Spleen (tissue), 11 donors: ENCODE measurements at regions not wholly inside any gene's neighbourhood (a gene's known extent, or its start where the extent isn't known, plus 50 kb on each side); places are given as distances from the start of the nearest gene placed in this dataset.

Source experiments
- DNase-seq: peaks from one replicate; pipeline ENCODE4 v3.0.0-alpha.2; 2020
- H3K27ac ChIP-seq, 8 donors: fragments of 200-600 bp; sonication (generic) in 7 of 8; 1 replicate in 4 of 8; 2 replicates in 4 of 8; pipeline versions ENCODE4 v1.5.0 to v1.8.0; 2016 to 2021; ENCODE audit warnings: inconsistent platforms in 4 of 8, mild to moderate bottlenecking in 4 of 8, moderate library complexity in 1 of 8
- H3K27me3 ChIP-seq, 7 donors: fragments of 200-600 bp; sonication (generic) in 6 of 7; replicated peaks in 1 of 7; 1 replicate in 4 of 7; 2 replicates in 3 of 7; pipeline versions ENCODE4 v1.5.0 to v1.8.0; 2016 to 2021; ENCODE audit warnings: inconsistent platforms in 3 of 7, mild to moderate bottlenecking in 1 of 7
- H3K36me3 ChIP-seq, 6 donors: fragments of 200-600 bp; sonication (generic) in 5 of 6; 1 replicate in 4 of 6; 2 replicates in 2 of 6; pipeline versions ENCODE4 v1.5.0 to v1.8.0; 2016 to 2021; ENCODE audit warnings: inconsistent platforms in 2 of 6
- H3K4me1 ChIP-seq, 6 donors: fragments of 200-600 bp; sonication (generic) in 5 of 6; 1 replicate in 3 of 6; 2 replicates in 3 of 6; pipeline versions ENCODE4 v1.5.0 to v1.8.0; 2016 to 2021; ENCODE audit warnings: inconsistent platforms in 3 of 6
- H3K4me3 ChIP-seq, 8 donors: fragments of 200-600 bp; sonication (generic) in 7 of 8; 1 replicate in 4 of 8; 2 replicates in 4 of 8; pipeline versions ENCODE4 v1.5.0 to v1.8.0; 2016 to 2021; ENCODE audit warnings: inconsistent platforms in 4 of 8, mild to moderate bottlenecking in 4 of 8, moderate library complexity in 2 of 8
- H3K9me3 ChIP-seq, 8 donors: fragments of 200-600 bp; sonication (generic) in 7 of 8; 1 replicate in 4 of 8; 2 replicates in 4 of 8; pipeline versions ENCODE4 v1.5.0 to v1.8.0; 2016 to 2021; ENCODE audit warnings: inconsistent platforms in 4 of 8
- POLR2A ChIP-seq, 3 donors: fragments of 450-650 bp; IDR thresholded peaks; one replicate each; pipeline ENCODE4 v1.5.1; 2017; ENCODE audit warnings: antibody characterized with exemption in 3 of 3, mild to moderate bottlenecking in 1 of 3
- POLR2AphosphoS5 ChIP-seq, 3 donors: sonication (generic); formaldehyde crosslinking; IDR thresholded peaks; one replicate each; pipeline ENCODE4 v1.5.1; 2017; ENCODE audit warnings: antibody characterized with exemption in 3 of 3
- WGBS, 5 donors: extraction: QIAGEN DNeasy Blood & Tissue Kit in 3 of 5; methylation state at CpG; one replicate each; pipeline versions ENCODE4 v1.1.5 to v1.1.7; 2013 to 2018; 5-methylcytosine and 5-hydroxymethylcytosine counted together
- intact Hi-C: fragments of 100-400 bp; cut with DNase I; formaldehyde crosslinking; loops from one replicate; pipeline ENCODE4 v1.15.0; 2023; ENCODE audit warnings: low total_unique reads
- TF ChIP-seq, protein P1 (sequence below), 11 experiments: fragments of 200-600 bp in 7 of 11; fragments of 450-650 bp in 4 of 11; sonication (generic) in 4 of 11; IDR thresholded peaks in 8 of 11; conservative IDR thresholded peaks in 3 of 11; 1 replicate in 7 of 11; 2 replicates in 4 of 11; pipeline versions ENCODE4 v1.4.0 to v1.8.0; 2016 to 2021; ENCODE audit warnings: antibody characterized with exemption in 11 of 11, inconsistent platforms in 4 of 11, mild to moderate bottlenecking in 1 of 11
- donor health status: healthy with polysubstance abuse.
- donor health status: DM: no; HTN: no; CAD: no; lungs with moderate emphysema.
- donor health status: DM: no; HTN: no; CAD: no.
- donor health status: Bipolar disorder and iron deficiency.
- donor health status: healthy.
- donor health status: DM: no; HTN: no; CAD: no.
- donor health status: DM: yes; HTN: yes; CAD: no.

DNA sequence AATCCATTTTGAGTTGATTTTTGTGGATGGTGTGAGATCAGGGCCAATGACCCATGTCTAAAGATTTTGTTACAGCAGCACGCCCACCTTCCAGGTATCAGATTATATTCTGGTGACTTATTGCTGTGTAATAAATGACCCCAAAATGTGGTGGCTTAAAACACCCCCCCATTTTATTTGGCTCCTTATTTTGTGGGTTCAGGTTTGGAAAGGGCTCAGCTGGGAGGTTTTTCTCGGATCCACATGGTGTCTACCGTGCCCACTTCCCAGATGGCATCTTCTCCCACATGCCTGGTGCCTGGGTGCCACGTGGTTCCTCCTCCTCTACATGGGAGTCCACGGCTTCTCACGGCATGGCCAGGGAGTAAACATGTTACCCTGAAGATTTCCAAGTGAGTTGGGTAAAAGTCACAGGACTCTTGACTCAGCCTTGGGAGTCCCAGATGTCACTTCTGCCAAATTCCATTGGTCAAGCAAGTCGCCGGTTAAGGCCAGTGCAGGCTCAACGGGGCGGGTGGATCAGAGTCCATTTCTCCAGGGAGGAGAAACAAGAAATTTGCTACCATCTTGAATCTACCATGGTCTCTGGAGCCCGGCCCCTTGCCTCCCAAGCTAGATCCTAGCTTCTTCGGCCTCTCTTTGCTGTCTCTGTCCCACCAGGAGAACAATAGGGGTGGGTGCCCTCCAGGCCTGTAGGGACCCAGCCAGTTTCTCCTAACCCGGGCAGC lies 214.3 kb downstream of the KIF26A start:
- no peak for TF ChIP-seq POLR2AphosphoS5 (IDR thresholded peaks at IDR 0.05)
- no peak for TF ChIP-seq POLR2A (IDR thresholded peaks at IDR 0.05)
- TF ChIP-seq, protein P1, sequence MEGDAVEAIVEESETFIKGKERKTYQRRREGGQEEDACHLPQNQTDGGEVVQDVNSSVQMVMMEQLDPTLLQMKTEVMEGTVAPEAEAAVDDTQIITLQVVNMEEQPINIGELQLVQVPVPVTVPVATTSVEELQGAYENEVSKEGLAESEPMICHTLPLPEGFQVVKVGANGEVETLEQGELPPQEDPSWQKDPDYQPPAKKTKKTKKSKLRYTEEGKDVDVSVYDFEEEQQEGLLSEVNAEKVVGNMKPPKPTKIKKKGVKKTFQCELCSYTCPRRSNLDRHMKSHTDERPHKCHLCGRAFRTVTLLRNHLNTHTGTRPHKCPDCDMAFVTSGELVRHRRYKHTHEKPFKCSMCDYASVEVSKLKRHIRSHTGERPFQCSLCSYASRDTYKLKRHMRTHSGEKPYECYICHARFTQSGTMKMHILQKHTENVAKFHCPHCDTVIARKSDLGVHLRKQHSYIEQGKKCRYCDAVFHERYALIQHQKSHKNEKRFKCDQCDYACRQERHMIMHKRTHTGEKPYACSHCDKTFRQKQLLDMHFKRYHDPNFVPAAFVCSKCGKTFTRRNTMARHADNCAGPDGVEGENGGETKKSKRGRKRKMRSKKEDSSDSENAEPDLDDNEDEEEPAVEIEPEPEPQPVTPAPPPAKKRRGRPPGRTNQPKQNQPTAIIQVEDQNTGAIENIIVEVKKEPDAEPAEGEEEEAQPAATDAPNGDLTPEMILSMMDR (IDR thresholded peaks at IDR 0.05 in 8 of 11, conservative IDR thresholded peaks at IDR 0.05 in 3 of 11) = no peak
- Histone ChIP-seq H3K36me3 (no peaks in the 10 kb centered on the region), H3K4me3 (no peak overlapping the region), H3K4me1 (peaks cover 0 to 24% (median 8%) of the 10 kb centered on the region in 6 donors), H3K27me3 (peaks cover 0 to 22% (median 0%) of the 10 kb centered on the region in 7 donors), H3K9me3 (peaks cover 0 to 11% (median 0%) of the 10 kb centered on the region in 8 donors), H3K27ac (no peak overlapping the region)
- intact Hi-C loops = no loop called here
- WGBS, 5 donors = 88 to 93% (median 90%) methylated on average over 13 of the region's 13 CpGs
- no peak for DNase-seq

DNA sequence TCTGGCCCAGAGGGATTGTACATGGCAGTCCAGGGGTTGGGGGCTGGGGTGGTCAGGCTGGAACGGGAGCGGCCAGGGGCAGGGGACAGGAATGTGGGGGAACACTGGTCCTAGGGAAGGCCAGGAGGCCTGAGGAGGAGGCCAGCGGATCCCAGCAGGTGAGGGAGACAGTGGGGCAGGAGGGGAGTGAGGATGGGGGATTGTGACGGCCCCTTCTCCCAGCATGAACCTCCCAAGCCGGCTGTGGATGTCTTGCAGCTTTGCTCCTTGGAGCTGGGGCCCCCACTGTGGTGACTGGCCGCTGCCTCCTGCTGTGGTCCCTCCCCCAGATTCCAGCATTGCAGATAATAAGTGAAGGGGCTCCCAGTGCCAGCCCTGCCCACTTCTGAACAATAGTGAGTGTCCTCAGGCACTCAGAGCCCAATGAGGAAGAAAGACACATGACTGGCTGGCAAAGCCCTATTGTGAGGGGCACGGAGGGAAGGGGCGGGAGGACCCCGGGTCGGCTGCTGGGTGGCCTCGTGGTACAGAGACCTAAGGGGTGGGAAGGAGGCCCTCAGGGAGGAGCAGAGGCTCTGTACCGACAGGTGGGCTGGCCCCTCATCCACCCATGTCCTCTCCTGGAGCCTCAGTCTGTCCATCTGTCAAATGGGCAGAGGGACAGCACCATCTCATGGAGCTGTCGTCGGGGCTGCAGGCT lies 215.0 kb downstream of the KIF26A start:
- H3K36me3 ChIP-seq = no peaks in the 10 kb centered on the region
- peak overlapping the region in 6 of 8 donors; percentile 51 to 83 (median 68) for H3K27ac ChIP-seq
- no peak overlapping the region for H3K4me3 ChIP-seq
- H3K9me3 ChIP-seq = peaks cover 0 to 11% (median 0%) of the 10 kb centered on the region in 8 donors
- TF ChIP-seq, protein P1 (IDR thresholded peaks at IDR 0.05 in 8 of 11, conservative IDR thresholded peaks at IDR 0.05 in 3 of 11) = no peak
- TF ChIP-seq POLR2A (IDR thresholded peaks at IDR 0.05) (no peak), POLR2AphosphoS5 (IDR thresholded peaks at IDR 0.05) (no peak)
- peaks cover 0 to 24% (median 8%) of the 10 kb centered on the region in 6 donors for H3K4me1 ChIP-seq
- H3K27me3 ChIP-seq = peaks cover 0 to 22% (median 0%) of the 10 kb centered on the region in 7 donors
- DNase-seq = no peak
- 71 to 78% (median 75%) methylated on average over 9 to 14 of the region's 14 CpGs for WGBS, 5 donors
- intact Hi-C loops = no loop called here

DNA sequence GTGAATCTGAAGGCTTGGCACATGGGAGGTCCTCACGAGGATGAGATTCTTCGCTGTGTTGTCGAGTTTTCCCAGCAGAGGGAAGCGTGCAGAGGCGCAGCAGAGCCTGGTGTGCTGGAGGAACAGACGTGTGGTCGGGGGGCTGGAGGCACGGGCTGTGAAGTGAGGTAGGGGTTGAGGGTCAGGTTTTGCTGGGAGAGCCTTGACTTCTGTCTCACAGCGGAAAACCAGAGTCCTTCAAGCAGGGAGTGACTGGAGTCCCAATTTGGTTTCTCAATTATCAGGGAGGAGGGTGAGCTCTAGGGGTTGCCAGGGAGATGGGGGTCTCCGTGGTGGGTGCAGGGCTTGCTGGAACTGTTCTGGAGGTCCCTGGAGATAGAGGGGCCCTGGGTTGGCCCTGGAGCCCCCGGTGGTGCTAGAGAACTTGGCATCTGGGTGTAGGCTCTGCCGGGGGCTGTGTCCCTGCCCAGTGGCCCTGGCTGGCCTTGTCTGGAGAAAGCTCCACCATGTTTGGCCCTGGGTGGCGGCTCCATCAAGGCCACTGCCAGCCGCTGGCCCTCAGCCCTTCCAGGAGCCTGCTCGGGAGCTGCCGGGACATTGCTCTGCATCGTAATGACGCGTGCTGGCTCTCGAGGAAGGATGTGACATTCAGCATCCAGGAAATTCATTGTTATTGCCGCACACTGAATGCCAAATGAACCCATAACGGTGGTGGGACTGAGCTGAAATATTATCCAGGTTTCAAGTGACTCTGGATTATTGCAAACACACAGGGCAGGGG lies 215.7 kb downstream of the KIF26A start:
- no peaks in the 10 kb centered on the region for H3K36me3 ChIP-seq
- H3K4me1 ChIP-seq = peaks cover 0 to 24% (median 8%) of the 10 kb centered on the region in 6 donors
- 44 to 58% (median 48%) methylated on average over 22 of the region's 22 CpGs for WGBS, 5 donors
- intact Hi-C loops = no loop called here
- H3K27me3 ChIP-seq = peaks cover 0 to 22% (median 0%) of the 10 kb centered on the region in 7 donors
- peak overlapping the region; percentile 20 to 83 (median 67) for H3K27ac ChIP-seq
- DNase-seq = peak; percentile 88
- H3K4me3 ChIP-seq = no peak overlapping the region
- peak; percentile 77 to 81 (median 81) for TF ChIP-seq POLR2AphosphoS5 (IDR thresholded peaks at IDR 0.05)
- TF ChIP-seq POLR2A (IDR thresholded peaks at IDR 0.05) = no peak
- TF ChIP-seq, protein P1 (IDR thresholded peaks at IDR 0.05 in 8 of 11, conservative IDR thresholded peaks at IDR 0.05 in 3 of 11) = no peak
- H3K9me3 ChIP-seq = peaks cover 0 to 11% (median 0%) of the 10 kb centered on the region in 8 donors
